RWPE2 (cell line): ENCODE measurements at regions not wholly inside any gene's neighbourhood (a gene's known extent, or its start where the extent isn't known, plus 50 kb on each side); places are given as distances from the start of the nearest gene placed in this dataset.

ENCODE experiments used
- ATAC-seq: fragments of 200-7000 bp; cut with Tn5 transposase; 3 replicates; pipeline ENCODE4 v1.9.1; 2021; ENCODE audit warnings: low read depth
- DNase-seq: peaks from one replicate; pipeline ENCODE4 v3.0.0-alpha.2; 2020; ENCODE audit warnings: low spot score
- H3K27ac ChIP-seq: fragments of 450-650 bp; 2 replicates; pipeline ENCODE4 v1.5.1; 2017; ENCODE audit warnings: mild to moderate bottlenecking; ENCODE audit not compliant: poor library complexity, severe bottlenecking
- H3K27me3 ChIP-seq: fragments of 250-450 bp; sonication (Bioruptor Pico); 2 replicates; pipeline ENCODE4 v1.5.1; 2021; ENCODE audit warnings: mild to moderate bottlenecking, moderate library complexity; ENCODE audit not compliant: insufficient read depth, poor library complexity, severe bottlenecking
- H3K36me3 ChIP-seq: fragments of 250-450 bp; sonication (Bioruptor Pico); 2 replicates; pipeline ENCODE4 v1.5.1; 2020; ENCODE audit warnings: low read depth, mild to moderate bottlenecking, moderate library complexity
- H3K4me1 ChIP-seq: fragments of 250-450 bp; sonication (Bioruptor Pico); 2 replicates; pipeline ENCODE4 v1.5.1; 2021; ENCODE audit warnings: mild to moderate bottlenecking, moderate library complexity; ENCODE audit not compliant: insufficient read depth, poor library complexity, severe bottlenecking
- H3K4me3 ChIP-seq: fragments of 250-450 bp; sonication (Bioruptor Pico); 2 replicates; pipeline ENCODE4 v1.5.1; 2021; ENCODE audit warnings: mild to moderate bottlenecking, moderate library complexity; ENCODE audit not compliant: severe bottlenecking
- H3K9me3 ChIP-seq: fragments of 250-450 bp; sonication (Bioruptor Pico); 2 replicates; pipeline ENCODE4 v1.5.1; 2021; ENCODE audit warnings: mild to moderate bottlenecking, moderate library complexity; ENCODE audit not compliant: severe bottlenecking
- TF ChIP-seq, protein P1 (sequence below): fragments of 450-650 bp; IDR thresholded peaks from one replicate; pipeline ENCODE4 v1.5.1; 2017; ENCODE audit warnings: mild to moderate bottlenecking, moderate library complexity; ENCODE audit not compliant: poor library complexity, severe bottlenecking

DNA sequence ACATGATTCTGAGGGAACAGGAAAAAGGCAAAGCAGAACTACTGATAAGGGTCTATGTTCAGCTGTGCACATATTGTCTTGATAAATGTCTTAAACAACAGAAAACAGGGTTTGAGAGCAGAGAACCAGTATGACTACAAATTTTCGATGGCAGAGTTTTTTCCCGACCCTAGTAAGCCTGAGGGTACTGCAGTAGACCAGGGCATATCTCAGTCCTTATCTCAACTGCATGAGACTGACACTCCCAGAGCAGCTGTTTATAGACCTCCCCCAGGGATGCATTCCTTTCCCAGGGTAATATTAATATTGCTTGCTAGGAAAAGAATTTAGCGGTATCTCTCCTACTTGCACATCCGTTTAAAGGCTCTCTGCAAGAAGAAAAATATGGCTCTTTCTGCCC, 1176.8 kb upstream of the ADGRB3 start:
- no peak overlapping the region for H3K4me3 ChIP-seq
- no peaks in the 10 kb centered on the region for H3K36me3 ChIP-seq
- H3K4me1 ChIP-seq: no peaks in the 10 kb centered on the region
- no peak for ATAC-seq
- H3K27me3 ChIP-seq: no peaks in the 10 kb centered on the region
- no peak for DNase-seq
- H3K9me3 ChIP-seq: no peaks in the 10 kb centered on the region
- TF ChIP-seq, protein P1, sequence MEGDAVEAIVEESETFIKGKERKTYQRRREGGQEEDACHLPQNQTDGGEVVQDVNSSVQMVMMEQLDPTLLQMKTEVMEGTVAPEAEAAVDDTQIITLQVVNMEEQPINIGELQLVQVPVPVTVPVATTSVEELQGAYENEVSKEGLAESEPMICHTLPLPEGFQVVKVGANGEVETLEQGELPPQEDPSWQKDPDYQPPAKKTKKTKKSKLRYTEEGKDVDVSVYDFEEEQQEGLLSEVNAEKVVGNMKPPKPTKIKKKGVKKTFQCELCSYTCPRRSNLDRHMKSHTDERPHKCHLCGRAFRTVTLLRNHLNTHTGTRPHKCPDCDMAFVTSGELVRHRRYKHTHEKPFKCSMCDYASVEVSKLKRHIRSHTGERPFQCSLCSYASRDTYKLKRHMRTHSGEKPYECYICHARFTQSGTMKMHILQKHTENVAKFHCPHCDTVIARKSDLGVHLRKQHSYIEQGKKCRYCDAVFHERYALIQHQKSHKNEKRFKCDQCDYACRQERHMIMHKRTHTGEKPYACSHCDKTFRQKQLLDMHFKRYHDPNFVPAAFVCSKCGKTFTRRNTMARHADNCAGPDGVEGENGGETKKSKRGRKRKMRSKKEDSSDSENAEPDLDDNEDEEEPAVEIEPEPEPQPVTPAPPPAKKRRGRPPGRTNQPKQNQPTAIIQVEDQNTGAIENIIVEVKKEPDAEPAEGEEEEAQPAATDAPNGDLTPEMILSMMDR: no peak
- H3K27ac ChIP-seq: no peak overlapping the region

DNA sequence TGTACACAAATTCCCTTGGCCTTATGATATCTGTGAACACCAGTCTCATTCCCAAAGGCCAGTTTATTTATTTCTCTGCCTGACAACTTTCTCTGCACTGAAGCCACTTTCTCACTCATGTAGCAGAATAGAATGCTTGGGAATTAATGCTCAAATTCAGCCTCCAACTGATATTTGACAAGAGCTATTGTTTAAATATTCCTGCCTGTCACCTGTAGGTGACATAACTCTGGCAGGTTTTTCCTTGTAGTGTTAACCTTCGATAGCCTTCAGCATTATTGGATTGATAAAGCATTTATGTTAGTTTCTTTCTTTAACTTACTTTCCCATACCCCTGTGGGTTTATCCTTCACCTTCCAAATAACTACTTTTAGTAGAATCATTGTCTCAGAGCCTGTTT, 1183.2 kb upstream of the ADGRB3 start:
- ATAC-seq (no peak), DNase-seq (no peak)
- no peaks in the 10 kb centered on the region for H3K9me3 ChIP-seq
- no peak overlapping the region for H3K27ac ChIP-seq
- H3K36me3 ChIP-seq: no peaks in the 10 kb centered on the region
- TF ChIP-seq, protein P1: no peak
- no peaks in the 10 kb centered on the region for H3K4me1 ChIP-seq
- H3K4me3 ChIP-seq: no peak overlapping the region
- peaks cover 5% of the 10 kb centered on the region for H3K27me3 ChIP-seq

DNA sequence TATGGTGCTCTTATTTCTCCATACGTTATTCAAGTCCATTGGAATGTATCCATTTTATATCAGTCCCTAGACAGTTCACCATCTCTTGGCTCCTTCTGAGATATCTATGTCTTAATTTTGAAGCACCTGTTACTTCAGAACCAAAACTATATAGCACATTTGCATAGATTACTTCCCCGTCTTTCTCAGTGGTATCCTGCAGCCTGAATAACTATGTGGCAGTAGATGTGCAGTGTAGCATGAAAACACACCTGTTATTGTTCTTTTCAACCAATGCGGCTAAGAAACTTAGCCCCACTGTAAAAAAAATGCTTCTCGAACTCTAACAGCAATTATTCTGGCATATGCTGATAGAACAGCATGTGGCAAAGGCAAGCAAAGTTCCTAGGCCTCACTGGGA, 1184.4 kb upstream of the ADGRB3 start:
- no peaks in the 10 kb centered on the region for H3K9me3 ChIP-seq
- peaks cover 5% of the 10 kb centered on the region for H3K27me3 ChIP-seq
- no peaks in the 10 kb centered on the region for H3K4me1 ChIP-seq
- ATAC-seq (no peak), DNase-seq (no peak)
- no peak overlapping the region for H3K27ac ChIP-seq
- no peak overlapping the region for H3K4me3 ChIP-seq
- H3K36me3 ChIP-seq: no peaks in the 10 kb centered on the region
- TF ChIP-seq, protein P1: no peak

- Histone ChIP-seq H3K9me3 (no peaks in the 10 kb centered on the region), H3K4me1 (no peaks in the 10 kb centered on the region), H3K4me3 (no peak overlapping the region), H3K27ac (no peak overlapping the region), H3K27me3 (peaks cover 5% of the 10 kb centered on the region), H3K36me3 (no peaks in the 10 kb centered on the region)
- ATAC-seq: no peak
- DNase-seq: no peak
- TF ChIP-seq, protein P1: no peak
These were observed 1185.5 kb upstream of the ADGRB3 start for GRCh38 chr6:67449602-67450001.

DNA sequence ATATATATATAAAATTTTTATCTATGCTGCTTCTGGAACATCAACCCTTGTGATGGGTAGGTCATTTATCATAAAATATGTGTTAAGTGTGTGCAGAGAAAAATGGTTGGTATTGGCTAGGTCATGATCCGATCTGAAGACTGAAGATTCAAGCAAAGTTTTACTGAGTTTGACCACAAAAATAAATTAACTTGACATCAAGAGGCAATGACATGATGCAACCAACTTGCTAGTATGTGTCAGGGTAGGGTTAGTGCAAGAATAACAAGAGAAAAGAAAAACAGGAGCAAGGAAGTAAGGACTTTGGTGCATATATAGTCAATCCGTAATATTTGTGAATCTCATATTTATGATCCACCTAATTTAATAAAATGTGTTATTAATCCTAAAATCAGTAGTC, 1202.0 kb upstream of the ADGRB3 start:
- DNase-seq: no peak
- Histone ChIP-seq H3K27me3 (no peaks in the 10 kb centered on the region), H3K4me3 (no peak overlapping the region), H3K9me3 (no peaks in the 10 kb centered on the region), H3K36me3 (no peaks in the 10 kb centered on the region), H3K4me1 (no peaks in the 10 kb centered on the region), H3K27ac (no peak overlapping the region)
- TF ChIP-seq, protein P1: no peak
- no peak for ATAC-seq
